GM23338 (cell line): ENCODE measurements at regions not wholly inside any gene's neighbourhood (a gene's known extent, or its start where the extent isn't known, plus 50 kb on each side); places are given as distances from the start of the nearest gene placed in this dataset.

Experiments
- POLR2AphosphoS5 ChIP-seq: IDR thresholded peaks from 2 replicates; pipeline ENCODE4 v1.6.1; 2016; ENCODE audit warnings: antibody characterized with exemption, low read depth
- TF ChIP-seq, protein P1 (sequence below): IDR thresholded peaks from one replicate; pipeline ENCODE4 v1.6.1; 2018; ENCODE audit warnings: antibody characterized with exemption; ENCODE audit not compliant: unreplicated experiment
- TF ChIP-seq, protein P2 (sequence below), 2 experiments: fragments of 200-600 bp in 1 of 2; sonication (generic) in 1 of 2; conservative IDR thresholded peaks; 2 replicates each; pipeline versions ENCODE4 v1.5.1 to v1.6.1; 2016 to 2017; ENCODE audit warnings: antibody characterized with exemption in 2 of 2, low read depth in 2 of 2, mild to moderate bottlenecking in 2 of 2, moderate library complexity in 1 of 2

DNA sequence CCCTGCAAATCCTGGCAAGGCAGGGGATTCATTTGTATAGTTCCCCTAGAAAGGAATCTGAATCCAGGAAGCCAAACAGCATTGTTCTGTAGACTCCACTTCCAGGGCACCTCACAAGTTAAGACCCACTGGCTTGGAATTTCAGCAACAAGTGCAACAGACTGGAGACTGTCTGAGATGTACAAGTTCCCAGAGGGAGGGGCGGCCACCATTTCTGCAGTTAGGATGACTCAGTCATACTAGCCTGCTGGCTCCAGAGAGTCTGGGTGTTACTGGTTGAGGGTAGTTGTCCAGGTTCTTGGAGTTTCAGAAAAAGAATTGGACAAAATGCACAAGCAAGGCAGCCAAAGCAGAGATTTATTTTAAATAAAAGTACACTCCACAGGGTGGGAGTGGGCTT is 384.2 kb downstream of the DSC3 start:
- TF ChIP-seq, protein P1, sequence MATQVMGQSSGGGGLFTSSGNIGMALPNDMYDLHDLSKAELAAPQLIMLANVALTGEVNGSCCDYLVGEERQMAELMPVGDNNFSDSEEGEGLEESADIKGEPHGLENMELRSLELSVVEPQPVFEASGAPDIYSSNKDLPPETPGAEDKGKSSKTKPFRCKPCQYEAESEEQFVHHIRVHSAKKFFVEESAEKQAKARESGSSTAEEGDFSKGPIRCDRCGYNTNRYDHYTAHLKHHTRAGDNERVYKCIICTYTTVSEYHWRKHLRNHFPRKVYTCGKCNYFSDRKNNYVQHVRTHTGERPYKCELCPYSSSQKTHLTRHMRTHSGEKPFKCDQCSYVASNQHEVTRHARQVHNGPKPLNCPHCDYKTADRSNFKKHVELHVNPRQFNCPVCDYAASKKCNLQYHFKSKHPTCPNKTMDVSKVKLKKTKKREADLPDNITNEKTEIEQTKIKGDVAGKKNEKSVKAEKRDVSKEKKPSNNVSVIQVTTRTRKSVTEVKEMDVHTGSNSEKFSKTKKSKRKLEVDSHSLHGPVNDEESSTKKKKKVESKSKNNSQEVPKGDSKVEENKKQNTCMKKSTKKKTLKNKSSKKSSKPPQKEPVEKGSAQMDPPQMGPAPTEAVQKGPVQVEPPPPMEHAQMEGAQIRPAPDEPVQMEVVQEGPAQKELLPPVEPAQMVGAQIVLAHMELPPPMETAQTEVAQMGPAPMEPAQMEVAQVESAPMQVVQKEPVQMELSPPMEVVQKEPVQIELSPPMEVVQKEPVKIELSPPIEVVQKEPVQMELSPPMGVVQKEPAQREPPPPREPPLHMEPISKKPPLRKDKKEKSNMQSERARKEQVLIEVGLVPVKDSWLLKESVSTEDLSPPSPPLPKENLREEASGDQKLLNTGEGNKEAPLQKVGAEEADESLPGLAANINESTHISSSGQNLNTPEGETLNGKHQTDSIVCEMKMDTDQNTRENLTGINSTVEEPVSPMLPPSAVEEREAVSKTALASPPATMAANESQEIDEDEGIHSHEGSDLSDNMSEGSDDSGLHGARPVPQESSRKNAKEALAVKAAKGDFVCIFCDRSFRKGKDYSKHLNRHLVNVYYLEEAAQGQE, result no peak
- TF ChIP-seq, protein P2, sequence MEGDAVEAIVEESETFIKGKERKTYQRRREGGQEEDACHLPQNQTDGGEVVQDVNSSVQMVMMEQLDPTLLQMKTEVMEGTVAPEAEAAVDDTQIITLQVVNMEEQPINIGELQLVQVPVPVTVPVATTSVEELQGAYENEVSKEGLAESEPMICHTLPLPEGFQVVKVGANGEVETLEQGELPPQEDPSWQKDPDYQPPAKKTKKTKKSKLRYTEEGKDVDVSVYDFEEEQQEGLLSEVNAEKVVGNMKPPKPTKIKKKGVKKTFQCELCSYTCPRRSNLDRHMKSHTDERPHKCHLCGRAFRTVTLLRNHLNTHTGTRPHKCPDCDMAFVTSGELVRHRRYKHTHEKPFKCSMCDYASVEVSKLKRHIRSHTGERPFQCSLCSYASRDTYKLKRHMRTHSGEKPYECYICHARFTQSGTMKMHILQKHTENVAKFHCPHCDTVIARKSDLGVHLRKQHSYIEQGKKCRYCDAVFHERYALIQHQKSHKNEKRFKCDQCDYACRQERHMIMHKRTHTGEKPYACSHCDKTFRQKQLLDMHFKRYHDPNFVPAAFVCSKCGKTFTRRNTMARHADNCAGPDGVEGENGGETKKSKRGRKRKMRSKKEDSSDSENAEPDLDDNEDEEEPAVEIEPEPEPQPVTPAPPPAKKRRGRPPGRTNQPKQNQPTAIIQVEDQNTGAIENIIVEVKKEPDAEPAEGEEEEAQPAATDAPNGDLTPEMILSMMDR (conservative IDR thresholded peaks at IDR 0.05; ENCODE audit: low read depth in 2 of 2), result no peak
- TF ChIP-seq POLR2AphosphoS5, result no peak
